ENCODE measurements at regions not wholly inside any gene's neighbourhood (a gene's known extent, or its start where the extent isn't known, plus 50 kb on each side); places are given as distances from the start of the nearest gene placed in this dataset.

GRCh38 chr16:11450136-11450535 is 104.9 kb downstream of the RMI2 start:
- H3K4me3 ChIP-seq: no peak overlapping the region
- peaks cover 0 to 10% (median 0%) of the 10 kb centered on the region in 9 donors for H3K4me1 ChIP-seq
- 91 to 93% methylated on average over 9 of the region's 9 CpGs for WGBS, 2 donors
- DNase-seq (no peak), ATAC-seq (no peak)
- no peaks in the 10 kb centered on the region for H3K9me3 ChIP-seq
- intact Hi-C loops (cut with DNase I): no loop called here
- no peaks in the 10 kb centered on the region for H3K27me3 ChIP-seq
- TF ChIP-seq CTCF (IDR thresholded peaks at IDR 0.05): no peak
- no peaks in the 10 kb centered on the region for H3K36me3 ChIP-seq
- H3K27ac ChIP-seq: no peak overlapping the region

- Histone ChIP-seq H3K9me3 (no peaks in the 10 kb centered on the region), H3K36me3 (no peaks in the 10 kb centered on the region), H3K27ac (peak overlapping the region in 4 of 10 donors; percentile 7 to 50 (median 32)), H3K27me3 (no peaks in the 10 kb centered on the region), H3K4me1 (peaks cover 0 to 10% (median 0%) of the 10 kb centered on the region in 9 donors), H3K4me3 (no peak overlapping the region)
- no peak for TF ChIP-seq CTCF (IDR thresholded peaks at IDR 0.05)
- intact Hi-C loops (cut with DNase I): no loop called here
- 89 to 91% methylated on average over 7 of the region's 7 CpGs for WGBS, 2 donors
- no peak for DNase-seq
- no peak for ATAC-seq
Observed at GRCh38 chr16:11452298-11452697, 107.0 kb downstream of the RMI2 start.

GRCh38 chr16:11452746-11453389 is 107.6 kb downstream of the RMI2 start:
- intact Hi-C loops (cut with DNase I): no loop called here
- H3K4me1 ChIP-seq: peaks cover 0 to 10% (median 0%) of the 10 kb centered on the region in 9 donors
- peak overlapping the region in 5 of 10 donors; percentile 7 to 50 (median 25) for H3K27ac ChIP-seq
- WGBS, 2 donors: 63 to 69% methylated on average over 5 of the region's 5 CpGs
- no peaks in the 10 kb centered on the region for H3K27me3 ChIP-seq
- ATAC-seq (no peak), DNase-seq (no peak)
- H3K4me3 ChIP-seq: no peak overlapping the region
- no peaks in the 10 kb centered on the region for H3K9me3 ChIP-seq
- TF ChIP-seq CTCF (IDR thresholded peaks at IDR 0.05): no peak
- H3K36me3 ChIP-seq: no peaks in the 10 kb centered on the region

GRCh38 chr16:11456741-11457140 is 111.5 kb downstream of the RMI2 start:
- DNase-seq: no peak
- WGBS, 2 donors: 94 to 96% methylated on average over 10 of the region's 10 CpGs
- no peak for ATAC-seq
- H3K9me3 ChIP-seq: no peaks in the 10 kb centered on the region
- no peaks in the 10 kb centered on the region for H3K27me3 ChIP-seq
- H3K27ac ChIP-seq: no peak overlapping the region
- peaks cover 0 to 10% (median 0%) of the 10 kb centered on the region in 9 donors for H3K4me1 ChIP-seq
- TF ChIP-seq CTCF (IDR thresholded peaks at IDR 0.05): no peak
- H3K36me3 ChIP-seq: no peaks in the 10 kb centered on the region
- no peak overlapping the region for H3K4me3 ChIP-seq
- intact Hi-C loops (cut with DNase I): no loop called here
